ENCODE measurements at regions not wholly inside any gene's neighbourhood (a gene's known extent, or its start where the extent isn't known, plus 50 kb on each side); places are given as distances from the start of the nearest gene placed in this dataset.

- no peak for FAIRE-seq
- TF ChIP-seq CTCF (IDR thresholded peaks at IDR 0.05; ENCODE audit: insufficient read depth, low read length, severe bottlenecking), result no peak
- no peak for DNase-seq (ENCODE audit: low read depth)
These were observed 127.6 kb upstream of the SLC25A48 start for GRCh38 chr5:135706893-135707292.

GRCh38 chr5:135706474-135706873, 127.7 kb upstream of the CXCL14 start:
- Histone ChIP-seq H3K4me3 (ENCODE audit: low read depth, low read length) (no peak overlapping the region), H3K36me3 (ENCODE audit: control insufficient read depth, insufficient read depth, low read length) (no peaks in the 10 kb centered on the region), H3K27me3 (ENCODE audit: control insufficient read depth, insufficient read depth, low read length) (no peaks in the 10 kb centered on the region)
- no peak for FAIRE-seq
- DNase-seq (ENCODE audit: low read depth), result no peak
- TF ChIP-seq CTCF (IDR thresholded peaks at IDR 0.05; ENCODE audit: insufficient read depth, low read length, severe bottlenecking), result no peak

More at GRCh38 chr5:135706893-135707292, 127.6 kb upstream of the SLC25A48 start:
- no peaks in the 10 kb centered on the region for H3K36me3 ChIP-seq (ENCODE audit: control insufficient read depth, insufficient read depth, low read length)
- no peaks in the 10 kb centered on the region for H3K27me3 ChIP-seq (ENCODE audit: control insufficient read depth, insufficient read depth, low read length)
- H3K4me3 ChIP-seq (ENCODE audit: low read depth, low read length), result no peak overlapping the region

GRCh38 chr5:135705941-135706466, 127.2 kb upstream of the CXCL14 start:
- TF ChIP-seq CTCF (IDR thresholded peaks at IDR 0.05; ENCODE audit: insufficient read depth, low read length, severe bottlenecking), result no peak
- DNase-seq (ENCODE audit: low read depth), result no peak

GRCh38 chr5:135705141-135705631, 126.4 kb upstream of the CXCL14 start:
- FAIRE-seq, result peak; percentile 90
- H3K36me3 ChIP-seq (ENCODE audit: control insufficient read depth, insufficient read depth, low read length), result no peaks in the 10 kb centered on the region
- TF ChIP-seq CTCF (IDR thresholded peaks at IDR 0.05; ENCODE audit: insufficient read depth, low read length, severe bottlenecking), result no peak

More at GRCh38 chr5:135705941-135706466, 127.2 kb upstream of the CXCL14 start:
- no peak for FAIRE-seq
- Histone ChIP-seq H3K27me3 (ENCODE audit: control insufficient read depth, insufficient read depth, low read length) (no peaks in the 10 kb centered on the region), H3K36me3 (ENCODE audit: control insufficient read depth, insufficient read depth, low read length) (no peaks in the 10 kb centered on the region), H3K4me3 (ENCODE audit: low read depth, low read length) (no peak overlapping the region)

GRCh38 chr5:135704616-135705015, 125.8 kb upstream of the CXCL14 start:
- FAIRE-seq (peak; percentile 92), DNase-seq (ENCODE audit: low read depth) (no peak)
- Histone ChIP-seq H3K4me3 (ENCODE audit: low read depth, low read length) (no peak overlapping the region), H3K27me3 (ENCODE audit: control insufficient read depth, insufficient read depth, low read length) (no peaks in the 10 kb centered on the region), H3K36me3 (ENCODE audit: control insufficient read depth, insufficient read depth, low read length) (no peaks in the 10 kb centered on the region)
- TF ChIP-seq CTCF (IDR thresholded peaks at IDR 0.05; ENCODE audit: insufficient read depth, low read length, severe bottlenecking), result no peak

More at GRCh38 chr5:135705141-135705631, 126.4 kb upstream of the CXCL14 start:
- H3K27me3 ChIP-seq (ENCODE audit: control insufficient read depth, insufficient read depth, low read length), result no peaks in the 10 kb centered on the region
- H3K4me3 ChIP-seq (ENCODE audit: low read depth, low read length), result no peak overlapping the region
- DNase-seq (ENCODE audit: low read depth), result peak; percentile 100

GRCh38 chr5:135703016-135703550, 124.3 kb upstream of the CXCL14 start:
- Histone ChIP-seq H3K36me3 (ENCODE audit: control insufficient read depth, insufficient read depth, low read length) (no peaks in the 10 kb centered on the region), H3K27me3 (ENCODE audit: control insufficient read depth, insufficient read depth, low read length) (no peaks in the 10 kb centered on the region), H3K4me3 (ENCODE audit: low read depth, low read length) (no peak overlapping the region)
- peak; percentile 49 for DNase-seq (ENCODE audit: low read depth)
- FAIRE-seq, result no peak
- no peak for TF ChIP-seq CTCF (IDR thresholded peaks at IDR 0.05; ENCODE audit: insufficient read depth, low read length, severe bottlenecking)

Measured in bronchial epithelial cell (primary cell).